Panc1 (cell line): ENCODE measurements at regions not wholly inside any gene's neighbourhood (a gene's known extent, or its start where the extent isn't known, plus 50 kb on each side); places are given as distances from the start of the nearest gene placed in this dataset.

Source experiments
- ATAC-seq: fragments of 200-7000 bp; cut with Tn5 transposase; 2 replicates; pipeline ENCODE4 v1.9.1; 2020; ENCODE audit warnings: mild to moderate bottlenecking, moderate library complexity
- BruUV-seq: library from RNA; stranded (reverse); fragments of 400-500 nt; replicated peaks from 2 replicates; lab custom pipeline; 2021; lab: Mats Ljungman, UMichigan
- CTCF ChIA-PET: fragments of 300-600 bp; sonication (Branson Sonifier 250); formaldehyde crosslinking; loops from one replicate; lab custom pipeline; 2022; ENCODE audit warnings: antibody characterized with exemption; lab: Charles Lee
- POLR2A ChIA-PET: fragments of 300-600 bp; sonication (Branson Sonifier 250); formaldehyde crosslinking; loops from one replicate; lab custom pipeline; 2022; ENCODE audit warnings: antibody characterized with exemption; lab: Charles Lee
- DNase-seq: peaks from one replicate; pipeline ENCODE4 v3.0.0-alpha.2; 2010; ENCODE audit warnings: low read depth, low spot score
- H3K27ac ChIP-seq: 2 replicates; pipeline ENCODE4 v1.5.1; 2011; ENCODE audit warnings: mild to moderate bottlenecking, low read length, inconsistent platforms
- H3K27me3 ChIP-seq: fragments of 200-500 bp; sonication (Bioruptor generic); 2 replicates; pipeline ENCODE4 v1.6.0; 2014; ENCODE audit warnings: low read length, inconsistent platforms; ENCODE audit not compliant: control insufficient read depth, insufficient read depth
- H3K36me3 ChIP-seq: fragments of 200-500 bp; sonication (Bioruptor generic); 2 replicates; pipeline ENCODE4 v1.5.1; 2014; ENCODE audit warnings: inconsistent platforms, mild to moderate bottlenecking, low read length, moderate library complexity; ENCODE audit not compliant: control insufficient read depth, insufficient read depth
- H3K4me1 ChIP-seq: 2 replicates; pipeline ENCODE4 v1.5.1; 2011; ENCODE audit warnings: inconsistent platforms, mild to moderate bottlenecking, low read length, moderate library complexity; ENCODE audit not compliant: control insufficient read depth, insufficient read depth
- H3K4me3 ChIP-seq, 2 experiments: 2 replicates each; pipeline ENCODE4 v1.5.1; 2011 to 2012; ENCODE audit warnings: low read depth in 2 of 2, low read length in 2 of 2, mild to moderate bottlenecking in 2 of 2, inconsistent platforms in 1 of 2, moderate library complexity in 1 of 2
- H3K9me3 ChIP-seq: fragments of 200-500 bp; sonication (Bioruptor generic); 2 replicates; pipeline ENCODE4 v1.5.1; 2014; ENCODE audit warnings: low read depth, mild to moderate bottlenecking, inconsistent platforms, low read length, moderate library complexity; ENCODE audit not compliant: control insufficient read depth, insufficient read depth
- CTCF ChIP-seq: fragments of 450-650 bp; IDR thresholded peaks from 2 replicates; pipeline ENCODE4 v1.5.1; 2017; ENCODE audit warnings: mild to moderate bottlenecking
- POLR2AphosphoS5 ChIP-seq: IDR thresholded peaks from 2 replicates; pipeline ENCODE4 v1.6.1; 2012; ENCODE audit warnings: mild to moderate bottlenecking, low read depth, low read length, moderate library complexity
- REST ChIP-seq, 2 experiments: IDR thresholded peaks; 2 replicates each; pipeline ENCODE4 v1.6.1; 2011 to 2012; ENCODE audit warnings: low read depth in 2 of 2, control low read depth in 1 of 2, low read length in 1 of 2, mild to moderate bottlenecking in 1 of 2, moderate library complexity in 1 of 2; ENCODE audit not compliant: insufficient read depth in 1 of 2
- SIN3A ChIP-seq: IDR thresholded peaks from 2 replicates; pipeline ENCODE4 v1.6.1; 2012; ENCODE audit warnings: low read depth, mild to moderate bottlenecking, low read length, moderate library complexity, borderline replicate concordance; ENCODE audit not compliant: insufficient read depth
- TCF7L2 ChIP-seq: IDR thresholded peaks from 2 replicates; pipeline ENCODE4 v1.6.1; 2011; ENCODE audit warnings: mild to moderate bottlenecking, low read depth, low read length, inconsistent platforms
- in situ Hi-C: cut with HindIII; loops from 2 replicates; pipeline ENCODE4 v1.10.0; 2016; ENCODE audit warnings: low sequenced_read_pairs, low pct_unique_long_range_greater_than_20kb
- intact Hi-C: fragments of 100-400 bp; cut with micrococcal nuclease; formaldehyde crosslinking; loops from one replicate; pipeline ENCODE4 v1.10.0; 2022; ENCODE audit not compliant: unreplicated experiment

- POLR2A ChIA-PET = interaction anchor here (0.6 kb wide), 1 partner anchor 71 kb away, joined by 3 read pairs; no protein-coding TSS in a partner anchor
- ATAC-seq (no peak), DNase-seq (no peak)
- no peaks in the 10 kb centered on the region for H3K36me3 ChIP-seq
- no peak for TF ChIP-seq SIN3A
- no peaks in the 10 kb centered on the region for H3K27me3 ChIP-seq
- H3K4me1 ChIP-seq = peaks cover 27% of the 10 kb centered on the region
- intact Hi-C loops (no loop called here), in situ Hi-C loops (no loop called here)
- H3K9me3 ChIP-seq = no peaks in the 10 kb centered on the region
- CTCF ChIA-PET = no interaction called here
- H3K4me3 ChIP-seq = no peak overlapping the region
- H3K27ac ChIP-seq = peak overlapping the region; percentile 97; the same call in 1 of the 2 replicates
- no TSS peak for BruUV-seq
Measured at GRCh38 chr6:40956936-40957335, 82.1 kb downstream of the UNC5CL start.

- H3K27ac ChIP-seq = peak overlapping the region; percentile 97
Measured at GRCh38 chr6:40955178-40955545, 83.9 kb downstream of the UNC5CL start.

More at GRCh38 chr6:40955178-40955545, 83.9 kb downstream of the UNC5CL start:
- ATAC-seq (no peak), DNase-seq (no peak)
- BruUV-seq = no TSS peak
- no peaks in the 10 kb centered on the region for H3K9me3 ChIP-seq
- in situ Hi-C loops (no loop called here), intact Hi-C loops (no loop called here)
- POLR2A ChIA-PET = no interaction called here
- TF ChIP-seq TCF7L2 (no peak), SIN3A (no peak), CTCF (no peak), REST (IDR thresholded peaks at IDR 0.05; ENCODE audit: insufficient read depth in 1 of 2, low read depth in 2 of 2, low read length in 1 of 2) (no peak), POLR2AphosphoS5 (no peak)
- no peaks in the 10 kb centered on the region for H3K36me3 ChIP-seq
- CTCF ChIA-PET = no interaction called here
- no peak overlapping the region for H3K4me3 ChIP-seq
- peaks cover 26% of the 10 kb centered on the region for H3K4me1 ChIP-seq
- no peaks in the 10 kb centered on the region for H3K27me3 ChIP-seq
